Bronchial epithelial cell (primary cell): ENCODE measurements at regions not wholly inside any gene's neighbourhood (a gene's known extent, or its start where the extent isn't known, plus 50 kb on each side); places are given as distances from the start of the nearest gene placed in this dataset.

Experiments used
- DNase-seq: peaks from one replicate; pipeline ENCODE4 v3.0.0-alpha.2; 2010; ENCODE audit warnings: low read depth
- FAIRE-seq: peaks from 2 replicates; lab custom pipeline; 2011; peaks lifted over from hg19 to GRCh38; lab: Jason Lieb, UNC
- H3K27me3 ChIP-seq: 2 replicates; pipeline ENCODE4 v1.5.1; 2011; ENCODE audit warnings: low read length; ENCODE audit not compliant: control insufficient read depth, insufficient read depth
- H3K36me3 ChIP-seq: 2 replicates; pipeline ENCODE4 v1.5.1; 2011; ENCODE audit warnings: low read length; ENCODE audit not compliant: control insufficient read depth, insufficient read depth
- H3K4me3 ChIP-seq: 2 replicates; pipeline ENCODE4 v1.5.1; 2011; ENCODE audit warnings: mild to moderate bottlenecking, low read depth, low read length, control low read depth
- CTCF ChIP-seq: IDR thresholded peaks from 2 replicates; pipeline ENCODE4 v1.5.1; 2011; ENCODE audit warnings: mild to moderate bottlenecking, moderate library complexity, low read length, control low read depth, inconsistent platforms; ENCODE audit not compliant: insufficient read depth, severe bottlenecking

DNA sequence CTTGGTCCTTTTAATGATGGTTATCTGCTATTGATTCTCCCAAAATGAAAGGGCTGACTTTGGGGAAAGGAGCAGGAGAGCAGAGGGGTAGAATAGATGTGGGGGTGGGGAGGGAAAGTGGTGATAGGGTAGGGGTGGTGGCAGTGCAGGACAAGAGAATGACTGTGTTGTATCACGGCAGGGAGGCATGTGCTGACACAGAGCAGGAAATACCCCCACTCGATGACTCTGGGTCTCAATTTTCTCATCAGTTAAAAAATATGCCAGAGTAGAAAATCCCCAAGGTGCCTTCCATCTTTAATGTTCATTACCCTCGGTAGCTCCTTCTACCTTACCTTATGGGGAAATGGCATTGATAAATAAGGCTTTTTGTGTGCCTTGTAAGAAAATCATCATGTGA lies 79.0 kb upstream of the ATXN1 start:
- Histone ChIP-seq H3K36me3 (no peaks in the 10 kb centered on the region), H3K27me3 (no peaks in the 10 kb centered on the region), H3K4me3 (no peak overlapping the region)
- peak; percentile 35 for DNase-seq
- no peak for FAIRE-seq
- TF ChIP-seq CTCF, result no peak

- FAIRE-seq (no peak), DNase-seq (no peak)
- Histone ChIP-seq H3K4me3 (no peak overlapping the region), H3K36me3 (no peaks in the 10 kb centered on the region), H3K27me3 (no peaks in the 10 kb centered on the region)
- no peak for TF ChIP-seq CTCF
Measured at GRCh38 chr6:16839631-16840179, 78.4 kb upstream of the ATXN1 start.

DNA sequence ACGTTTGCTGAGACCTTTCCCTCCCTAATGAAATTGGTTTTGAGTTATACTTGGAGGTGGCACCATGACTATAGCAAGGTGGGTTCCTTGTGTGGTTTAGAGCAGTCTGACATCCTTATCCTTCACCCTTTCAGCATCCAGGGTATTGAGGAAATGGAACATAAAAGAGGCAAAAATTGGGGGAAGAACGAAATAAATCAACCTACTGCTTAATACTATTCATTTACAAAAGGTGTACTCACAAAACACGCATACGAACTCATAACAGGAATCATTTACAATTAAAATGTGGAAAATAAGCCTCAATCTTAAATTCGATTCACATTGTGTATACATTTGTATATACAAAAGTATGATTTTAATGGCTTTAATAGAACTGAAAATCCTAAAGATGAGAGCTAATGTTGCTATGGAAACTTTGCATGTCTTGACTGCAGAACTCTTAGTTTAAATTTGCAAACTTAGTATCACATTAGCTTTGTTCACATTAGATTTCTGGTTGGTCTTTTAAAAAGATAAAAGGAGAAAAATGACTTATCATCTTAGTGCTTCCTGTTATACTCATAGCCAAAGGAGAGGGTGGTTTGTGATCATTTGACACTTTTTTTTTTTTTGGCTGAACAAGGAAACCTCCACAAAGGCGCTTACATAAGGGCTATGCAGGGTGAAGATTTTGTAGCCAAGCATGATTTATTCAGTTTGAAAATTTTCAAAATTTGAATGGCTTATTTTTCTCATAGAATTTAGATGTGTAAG lies 76.1 kb upstream of the ATXN1 start:
- no peak for TF ChIP-seq CTCF
- H3K27me3 ChIP-seq, result no peaks in the 10 kb centered on the region
- FAIRE-seq (no peak), DNase-seq (no peak)
- H3K4me3 ChIP-seq, result no peak overlapping the region
- H3K36me3 ChIP-seq, result no peaks in the 10 kb centered on the region

DNA sequence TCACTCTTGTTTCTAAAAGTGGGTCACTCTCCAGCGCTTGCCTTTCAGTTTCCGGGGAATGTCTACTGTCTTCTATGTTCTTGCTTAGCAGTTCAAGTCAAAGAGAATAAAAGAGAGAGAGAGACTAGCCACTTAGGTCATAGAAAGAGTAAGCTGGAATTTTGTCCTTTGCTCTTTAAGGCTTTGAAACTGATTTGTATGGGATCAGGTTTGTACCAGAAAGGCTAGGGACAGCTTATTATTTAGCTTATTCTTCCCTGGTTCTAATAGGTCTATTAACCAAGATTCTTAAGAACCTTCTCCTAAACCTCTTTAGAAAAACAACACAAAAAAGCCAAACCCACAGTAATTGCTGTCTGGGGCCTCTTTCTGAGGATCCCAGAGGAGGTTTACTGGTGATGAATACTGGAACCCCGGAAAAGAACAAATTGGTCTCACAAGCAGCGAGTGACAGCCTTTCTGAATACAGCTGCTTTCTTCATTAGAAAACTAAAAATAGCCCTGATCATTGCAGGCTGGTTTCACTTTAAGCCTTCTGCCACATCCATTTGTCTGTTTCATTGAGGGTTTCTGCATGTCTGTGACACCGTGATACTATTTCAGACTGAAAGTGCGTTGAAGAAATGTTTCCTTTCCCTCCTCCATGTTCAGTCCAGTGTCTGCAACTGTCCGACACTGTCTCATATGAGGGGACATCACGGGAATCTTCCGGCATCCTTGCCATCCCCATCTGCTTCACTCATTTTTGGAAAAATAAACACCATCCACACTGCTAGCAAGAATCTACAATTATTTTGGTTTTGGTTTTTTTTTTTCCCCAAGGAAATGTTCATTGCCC lies 75.1 kb upstream of the ATXN1 start:
- FAIRE-seq, result no peak
- TF ChIP-seq CTCF, result no peak
- Histone ChIP-seq H3K36me3 (no peaks in the 10 kb centered on the region), H3K27me3 (no peaks in the 10 kb centered on the region), H3K4me3 (no peak overlapping the region)
- DNase-seq, result no peak

- DNase-seq (no peak), FAIRE-seq (no peak)
- TF ChIP-seq CTCF, result no peak
- no peaks in the 10 kb centered on the region for H3K36me3 ChIP-seq
- H3K27me3 ChIP-seq, result no peaks in the 10 kb centered on the region
- H3K4me3 ChIP-seq, result no peak overlapping the region
Measured at GRCh38 chr6:16834242-16834641, 73.0 kb upstream of the ATXN1 start.
